GM12891 (cell line): ENCODE measurements at regions not wholly inside any gene's neighbourhood (a gene's known extent, or its start where the extent isn't known, plus 50 kb on each side); places are given as distances from the start of the nearest gene placed in this dataset.

Experiments
- PAX5 ChIP-seq: IDR thresholded peaks from 2 replicates; pipeline ENCODE4 v1.6.1; 2011; ENCODE audit warnings: low read length, moderate library complexity, mild to moderate bottlenecking; ENCODE audit not compliant: insufficient read depth, severe bottlenecking
- POLR2A ChIP-seq: IDR thresholded peaks from 2 replicates; pipeline ENCODE4 v1.6.1; 2011; ENCODE audit warnings: low read depth, low read length, control low read depth
- POLR2AphosphoS5 ChIP-seq: IDR thresholded peaks from 2 replicates; pipeline ENCODE4 v1.6.1; 2011; ENCODE audit warnings: low read depth, low read length, control low read depth
- POU2F2 ChIP-seq: IDR thresholded peaks from 2 replicates; pipeline ENCODE4 v1.6.1; 2011; ENCODE audit warnings: low read depth, mild to moderate bottlenecking, control low read depth, low read length, moderate library complexity
- SPI1 ChIP-seq: IDR thresholded peaks from 2 replicates; pipeline ENCODE4 v1.6.1; 2011; ENCODE audit warnings: low read depth, low read length, control low read depth
- TAF1 ChIP-seq: IDR thresholded peaks from 2 replicates; pipeline ENCODE4 v1.6.1; 2011; ENCODE audit warnings: low read depth, low read length, control low read depth

- TF ChIP-seq POLR2A (no peak), TAF1 (no peak), POLR2AphosphoS5 (no peak), POU2F2 (no peak), SPI1 (no peak), PAX5 (no peak)
These were observed 105.8 kb upstream of the MEIS1 start for GRCh38 chr2:66329081-66329605.
